OCI-LY3 (cell line): ENCODE measurements at regions not wholly inside any gene's neighbourhood (a gene's known extent, or its start where the extent isn't known, plus 50 kb on each side); places are given as distances from the start of the nearest gene placed in this dataset.
A peak's percentile ranks its signal among the peaks of the same experiment; 100 is the strongest.
"Not testable (repeated sequence)": the region's sequence is repeated elsewhere in the genome, so short reads cannot be mapped to it uniquely, and the experiment has no call there.

Experiments used
- H2AFZ ChIP-seq: fragments of 200-600, 300-600 bp; shearing (Covaris generic); 2 replicates; pipeline ENCODE4 v1.6.0; 2014; ENCODE audit warnings: antibody characterized with exemption, low read depth, low read length
- H3K27ac ChIP-seq: fragments of 200-600, 300-600 bp; sonication (generic); 2 replicates; pipeline ENCODE4 v1.5.1; 2014; ENCODE audit warnings: mild to moderate bottlenecking, low read length, moderate library complexity, mixed read lengths
- H3K27me3 ChIP-seq: fragments of 200-600, 300-600 bp; sonication (generic); 2 replicates; pipeline ENCODE4 v1.6.1; 2014; ENCODE audit warnings: low read depth, low read length, mixed read lengths
- H3K36me3 ChIP-seq: fragments of 200-600, 300-600 bp; sonication (generic); replicated peaks from 2 replicates; pipeline ENCODE3; 2014; ENCODE audit warnings: low read depth, low read length, mixed read lengths
- H3K4me1 ChIP-seq: fragments of 300-600, 200-600 bp; sonication (generic); 2 replicates; pipeline ENCODE4 v1.6.1; 2014; ENCODE audit warnings: low read length, mixed read lengths
- H3K4me2 ChIP-seq: fragments of 200-600, 300-600 bp; sonication (generic); 2 replicates; pipeline ENCODE4 v1.6.1; 2014; ENCODE audit warnings: low read length, mixed read lengths
- H3K4me3 ChIP-seq: fragments of 300-600, 200-600 bp; sonication (generic); 2 replicates; pipeline ENCODE4 v1.5.1; 2014; ENCODE audit warnings: antibody characterized with exemption, mild to moderate bottlenecking, low read length, moderate library complexity
- H3K79me2 ChIP-seq: fragments of 300-600, 200-600 bp; shearing (Covaris generic); 2 replicates; pipeline ENCODE4 v1.6.1; 2014; ENCODE audit warnings: mild to moderate bottlenecking, low read length, mixed read lengths
- H3K9ac ChIP-seq: fragments of 300-600, 200-600 bp; shearing (Covaris generic); 2 replicates; pipeline ENCODE4 v1.6.0; 2014; ENCODE audit warnings: mild to moderate bottlenecking, low read length, moderate library complexity
- H3K9me3 ChIP-seq: fragments of 200-600, 300-600 bp; shearing (Covaris generic); 2 replicates; pipeline ENCODE4 v1.6.1; 2014; ENCODE audit warnings: low read length, mixed read lengths; ENCODE audit not compliant: insufficient read depth
- H4K20me1 ChIP-seq: fragments of 200-600, 300-600 bp; sonication (generic); 2 replicates; pipeline ENCODE4 v1.6.1; 2016; ENCODE audit warnings: low read length, mixed read lengths; ENCODE audit not compliant: insufficient read depth
- CTCF ChIP-seq: fragments of 200-600, 300-600 bp; sonication (generic); IDR thresholded peaks from 2 replicates; pipeline ENCODE4 v1.5.1; 2014; ENCODE audit warnings: antibody characterized with exemption, low read length, low read depth
- EZH2phosphoT487 ChIP-seq: fragments of 200-600 bp; shearing (Covaris generic); IDR thresholded peaks from 2 replicates; pipeline ENCODE4 v1.6.1; 2018; ENCODE audit warnings: antibody characterized with exemption, mixed run types, low read depth

- Histone ChIP-seq H3K27me3 (no peaks in the 10 kb centered on the region), H3K79me2 (no peaks in the 10 kb centered on the region), H3K9ac (no peak overlapping the region), H3K27ac (no peak overlapping the region), H3K4me2 (no peak overlapping the region), H3K4me1 (no peaks in the 10 kb centered on the region), H2AFZ (no peak overlapping the region), H3K9me3 (no peaks in the 10 kb centered on the region), H3K36me3 (no peaks in the 10 kb centered on the region), H4K20me1 (no peaks in the 10 kb centered on the region), H3K4me3 (no peak overlapping the region)
- no peak for TF ChIP-seq EZH2phosphoT487
- TF ChIP-seq CTCF = no peak
Observed at GRCh38 chr7:85896531-85896930, 709.7 kb upstream of the SEMA3D start.

DNA sequence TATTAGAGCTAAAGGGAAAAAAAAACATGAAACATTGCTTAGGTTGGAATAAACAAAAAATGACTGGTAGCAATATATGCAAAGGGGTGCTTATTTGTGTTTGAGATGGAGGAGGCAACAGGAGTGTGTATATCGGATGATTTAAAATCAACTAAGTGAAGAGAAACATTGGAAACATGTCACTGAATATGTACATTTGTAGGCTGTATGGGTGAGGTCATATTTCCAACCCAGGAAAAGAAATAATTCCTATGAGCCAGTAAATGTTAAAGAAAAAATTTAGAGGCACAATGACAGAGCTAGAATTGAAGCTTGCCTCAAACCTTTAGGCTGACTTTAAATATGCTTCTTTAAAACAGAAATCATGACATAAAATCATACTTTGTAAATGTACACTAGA is 709.0 kb upstream of the SEMA3D start:
- Histone ChIP-seq H3K27me3 (no peaks in the 10 kb centered on the region), H3K36me3 (no peaks in the 10 kb centered on the region), H3K4me2 (no peak overlapping the region), H3K4me1 (no peaks in the 10 kb centered on the region), H2AFZ (no peak overlapping the region), H3K9ac (no peak overlapping the region), H3K4me3 (no peak overlapping the region), H3K79me2 (no peaks in the 10 kb centered on the region), H4K20me1 (no peaks in the 10 kb centered on the region), H3K9me3 (no peaks in the 10 kb centered on the region), H3K27ac (no peak overlapping the region)
- TF ChIP-seq CTCF = no peak
- TF ChIP-seq EZH2phosphoT487 = no peak

- H2AFZ ChIP-seq, H3K27ac ChIP-seq, H3K9me3 ChIP-seq, H3K9ac ChIP-seq, H3K79me2 ChIP-seq, H3K27me3 ChIP-seq, H3K4me2 ChIP-seq, H3K4me1 ChIP-seq, H3K36me3 ChIP-seq, H3K4me3 ChIP-seq, H4K20me1 ChIP-seq: not testable (repeated sequence)
Observed at GRCh38 chr7:85891900-85892299, 705.0 kb upstream of the SEMA3D start.

- no peaks in the 10 kb centered on the region for H3K36me3 ChIP-seq
- no peak overlapping the region for H3K27ac ChIP-seq
- no peaks in the 10 kb centered on the region for H3K27me3 ChIP-seq
- H3K4me2 ChIP-seq = no peak overlapping the region
- no peaks in the 10 kb centered on the region for H3K4me1 ChIP-seq
- no peak overlapping the region for H3K9ac ChIP-seq
- H4K20me1 ChIP-seq = no peaks in the 10 kb centered on the region
- H3K9me3 ChIP-seq = no peaks in the 10 kb centered on the region
- no peaks in the 10 kb centered on the region for H3K79me2 ChIP-seq
- no peak overlapping the region for H2AFZ ChIP-seq
- TF ChIP-seq EZH2phosphoT487 (no peak), CTCF (peak; percentile 70)
- H3K4me3 ChIP-seq = no peak overlapping the region
Observed at GRCh38 chr7:85890244-85890811, 703.5 kb upstream of the SEMA3D start.

DNA sequence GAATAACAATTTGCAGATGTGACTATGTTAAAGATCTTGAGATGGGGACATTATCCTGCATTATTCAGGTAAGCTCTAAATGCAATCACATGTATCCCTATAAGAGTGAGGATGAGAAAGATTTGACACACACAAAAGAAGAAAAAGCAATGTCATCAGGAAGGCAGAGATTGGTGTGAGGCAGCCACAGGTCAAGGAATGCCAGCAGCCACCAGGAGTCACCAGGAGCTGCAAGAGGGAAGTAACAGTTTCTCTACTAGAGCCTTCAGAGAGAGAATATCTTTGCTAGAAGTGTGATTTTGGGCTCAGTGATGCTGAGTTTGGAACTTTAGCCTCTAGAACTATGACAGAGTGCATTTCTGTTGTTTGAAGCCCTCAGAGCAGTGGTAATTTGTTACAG is 700.3 kb upstream of the SEMA3D start:
- Histone ChIP-seq H3K4me2 (no peak overlapping the region), H3K27me3 (no peaks in the 10 kb centered on the region), H3K9me3 (no peaks in the 10 kb centered on the region), H3K9ac (no peak overlapping the region), H4K20me1 (no peaks in the 10 kb centered on the region), H3K27ac (no peak overlapping the region), H3K36me3 (no peaks in the 10 kb centered on the region), H3K79me2 (no peaks in the 10 kb centered on the region), H3K4me1 (no peaks in the 10 kb centered on the region), H3K4me3 (no peak overlapping the region), H2AFZ (no peak overlapping the region)
- no peak for TF ChIP-seq EZH2phosphoT487
- no peak for TF ChIP-seq CTCF
